GM12892 (cell line): ENCODE measurements at regions not wholly inside any gene's neighbourhood (a gene's known extent, or its start where the extent isn't known, plus 50 kb on each side); places are given as distances from the start of the nearest gene placed in this dataset.

ENCODE experiments used
- POLR2A ChIP-seq: IDR thresholded peaks from 2 replicates; pipeline ENCODE4 v1.6.1; 2011; ENCODE audit warnings: low read depth, low read length, control low read depth
- POLR2AphosphoS5 ChIP-seq: IDR thresholded peaks from 2 replicates; pipeline ENCODE4 v1.6.1; 2011; ENCODE audit warnings: low read depth, low read length, control low read depth

GRCh38 chr5:62767650-62768049 is 189.0 kb downstream of the LRRC70 start:
- TF ChIP-seq POLR2A, result no peak
- TF ChIP-seq POLR2AphosphoS5, result no peak
